Hippocampal formation (tissue), 2 donors: ENCODE measurements at regions not wholly inside any gene's neighbourhood (a gene's known extent, or its start where the extent isn't known, plus 50 kb on each side); places are given as distances from the start of the nearest gene placed in this dataset.
A peak's percentile ranks its signal among the peaks of the same experiment; 100 is the strongest.
"Not testable (repeated sequence)": the region's sequence is repeated elsewhere in the genome, so short reads cannot be mapped to it uniquely, and the experiment has no call there.

Source experiments
- DNase-seq, 2 donors: peaks; one replicate each; lab custom pipeline; 2025; lab: John Stamatoyannopoulos, UW

DNA sequence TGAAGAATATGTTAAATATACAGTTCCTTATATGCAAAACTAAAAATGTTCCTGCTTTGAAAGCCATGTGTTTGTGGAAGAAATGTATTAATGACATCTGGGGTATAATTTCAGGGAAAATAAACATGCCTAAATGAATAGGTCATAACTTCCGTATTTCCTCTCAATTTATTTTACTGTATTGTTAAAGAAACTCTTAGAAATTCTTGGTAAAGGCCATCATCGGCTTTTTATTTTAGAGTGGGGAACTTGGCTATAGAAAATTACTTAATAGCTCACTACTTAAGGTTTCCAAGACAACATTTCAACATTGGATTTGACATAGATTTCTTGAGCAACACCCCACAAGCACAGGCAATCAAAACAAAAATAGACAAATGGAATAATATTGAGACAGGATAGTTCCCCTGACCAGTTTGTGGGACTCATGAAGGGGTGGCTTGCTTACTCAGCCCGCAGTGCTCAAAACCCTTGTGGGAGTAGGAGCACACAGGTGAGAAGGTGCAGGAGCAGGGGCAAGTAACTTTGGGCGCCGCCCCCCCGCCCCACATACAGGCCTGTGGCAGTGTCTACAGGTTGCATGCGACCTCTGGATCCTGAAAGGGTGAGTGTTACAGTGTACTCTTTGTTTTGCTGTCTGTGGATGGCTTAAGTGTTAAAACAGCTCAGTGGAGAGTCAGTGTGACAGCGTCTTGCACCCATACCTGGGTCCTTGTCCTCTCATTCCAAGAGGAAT lies 891.4 kb upstream of the C9orf72 start:
- no peak for DNase-seq

DNA sequence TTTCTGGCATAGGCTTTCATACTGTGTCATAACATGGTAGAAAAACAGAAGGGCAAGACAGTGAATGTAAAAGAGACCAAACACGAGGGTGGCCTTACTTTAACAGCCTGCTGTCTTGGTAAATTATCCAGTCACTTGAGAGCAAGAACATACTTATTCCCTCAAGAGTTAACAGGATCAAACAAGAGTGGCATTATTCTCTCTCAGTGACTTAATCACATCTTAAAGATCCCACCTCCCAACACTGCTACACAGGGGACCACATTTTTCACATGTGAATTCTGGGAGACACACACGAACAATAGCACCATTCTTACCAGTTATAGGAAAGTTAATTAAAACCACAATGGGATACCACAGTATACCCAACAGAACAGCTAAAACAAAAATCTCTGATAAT lies 898.0 kb upstream of the C9orf72 start:
- no peak for DNase-seq

DNA sequence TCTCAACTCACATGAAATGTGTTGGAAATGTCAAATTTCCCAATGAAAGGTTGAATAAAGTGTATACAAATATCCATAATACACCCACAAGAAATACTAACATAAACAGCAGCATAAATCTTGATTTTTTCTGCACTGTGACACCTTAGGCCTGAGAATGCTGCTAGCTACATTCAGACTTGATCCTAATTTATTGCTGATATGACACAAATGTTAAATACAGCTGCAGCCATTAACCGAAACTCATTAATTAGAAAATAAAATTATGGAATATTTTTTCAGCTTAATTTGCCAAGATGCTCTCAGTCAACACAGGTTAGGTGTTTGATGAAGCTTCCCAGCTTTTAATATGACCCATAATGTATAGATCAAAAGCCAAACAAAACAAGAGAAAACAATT lies 914.3 kb upstream of the C9orf72 start:
- no peak for DNase-seq

DNA sequence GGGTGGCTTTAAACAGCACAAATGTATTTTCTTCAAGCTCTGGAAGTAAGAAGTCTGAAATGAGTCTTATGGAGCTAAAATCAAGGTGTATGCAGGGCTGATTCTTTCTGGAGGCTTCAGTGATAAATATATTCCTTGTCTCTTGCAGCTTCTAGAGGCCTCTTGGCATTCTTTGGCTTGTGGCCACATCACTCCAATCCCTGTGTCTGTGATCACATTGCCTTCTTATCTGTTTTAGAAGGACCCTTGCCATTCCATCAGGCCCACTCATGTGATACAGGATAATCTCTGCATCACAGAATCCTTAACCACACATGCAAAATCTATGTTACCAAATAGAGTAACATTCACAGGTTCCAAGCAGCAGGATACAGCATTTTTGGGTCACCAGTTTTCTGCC lies 917.8 kb upstream of the C9orf72 start:
- DNase-seq: no peak

DNA sequence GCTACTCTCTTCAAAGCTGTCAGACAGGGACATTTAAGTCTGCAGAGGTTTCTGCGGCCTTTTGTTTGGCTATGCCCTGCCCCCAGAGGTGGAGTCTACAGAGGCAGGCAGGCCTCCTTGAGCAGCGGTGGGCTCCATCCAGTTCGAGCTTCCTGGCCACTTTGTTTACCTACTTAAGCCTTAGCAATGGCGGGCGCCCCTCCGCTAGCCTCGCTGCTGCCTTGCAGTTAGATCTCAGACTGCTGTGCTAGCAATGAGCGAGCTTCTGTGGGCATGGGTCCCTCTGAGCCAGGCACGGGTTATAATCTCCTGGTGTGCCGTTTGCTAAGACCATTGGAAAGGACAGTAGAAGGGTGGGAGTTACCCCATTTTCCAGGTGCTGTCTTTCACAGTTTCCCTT lies 924.9 kb upstream of the C9orf72 start:
- not testable (repeated sequence) for DNase-seq

DNA sequence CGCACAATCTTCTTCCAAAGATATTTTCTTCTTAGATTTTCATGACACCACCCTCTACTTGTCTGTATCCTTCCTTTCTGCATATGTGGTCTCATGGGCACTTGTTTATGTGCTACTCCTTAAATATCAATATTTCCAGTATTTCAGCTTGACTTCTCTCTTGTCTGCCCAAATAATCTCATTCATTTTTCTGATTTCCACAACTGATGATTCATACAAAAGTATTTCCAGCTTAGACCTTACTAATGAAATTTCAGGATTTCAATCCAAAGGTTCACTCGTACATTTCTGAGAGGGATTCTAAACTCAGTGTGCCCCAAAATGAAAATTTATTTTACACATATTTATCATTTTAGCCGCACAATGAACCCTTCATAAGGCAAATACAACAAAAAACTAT lies 928.9 kb upstream of the C9orf72 start:
- no peak for DNase-seq

DNA sequence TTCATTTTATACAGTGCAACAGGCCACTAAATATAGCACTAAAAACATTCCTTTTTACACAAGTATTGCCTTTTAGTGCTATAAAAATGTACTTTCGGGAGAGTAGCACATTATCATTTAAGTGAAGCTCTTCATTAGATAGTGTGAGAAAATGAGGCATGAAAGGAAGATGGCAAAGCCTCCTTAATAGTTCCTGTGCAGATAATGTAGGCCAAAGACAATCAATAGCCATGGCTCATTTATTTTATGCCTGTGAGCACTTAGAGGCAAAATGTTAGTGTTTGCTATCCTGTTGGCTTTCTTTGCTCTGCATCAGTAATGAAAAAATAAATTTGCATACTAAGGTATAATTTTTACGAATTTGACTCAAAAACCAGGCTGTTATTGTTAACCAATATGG lies 929.5 kb upstream of the C9orf72 start:
- no peak for DNase-seq

DNA sequence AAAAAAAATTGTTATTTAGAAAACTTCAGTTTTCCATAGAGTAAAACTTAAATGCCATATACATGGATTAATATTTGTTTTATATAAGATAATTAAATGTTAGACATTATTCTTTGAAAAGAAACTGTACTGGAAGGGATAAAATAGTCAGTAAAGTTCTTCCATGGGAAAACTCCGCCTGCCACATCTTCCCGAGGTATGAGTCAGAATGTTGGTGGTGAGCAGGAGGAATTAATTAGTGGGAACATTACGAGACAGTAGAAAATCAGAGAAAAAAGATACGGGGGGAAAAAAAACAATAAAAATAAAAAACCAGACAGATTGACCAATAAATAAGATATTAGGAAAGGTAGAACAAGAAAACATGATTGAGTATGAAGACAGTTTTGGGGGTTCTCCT lies 930.3 kb upstream of the C9orf72 start:
- no peak for DNase-seq

DNA sequence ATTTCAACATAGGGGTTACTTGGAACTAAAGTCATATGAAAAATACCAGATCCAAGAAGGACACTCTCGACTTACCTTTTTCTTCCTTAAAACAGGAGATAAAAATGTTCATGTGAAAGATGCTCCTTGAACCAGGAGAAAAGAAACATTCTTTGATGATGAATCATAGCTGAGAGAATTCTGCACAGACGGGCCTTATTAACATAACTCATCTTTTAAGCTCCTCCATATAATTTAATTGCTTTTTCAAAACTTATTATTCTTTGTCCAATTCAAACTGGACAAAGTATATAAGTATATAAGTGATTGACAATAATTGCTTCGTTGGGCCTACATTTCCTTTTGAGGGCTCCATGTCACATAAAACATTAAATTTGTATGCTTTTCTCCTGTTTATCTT lies 945.2 kb upstream of the C9orf72 start:
- DNase-seq: no peak

DNA sequence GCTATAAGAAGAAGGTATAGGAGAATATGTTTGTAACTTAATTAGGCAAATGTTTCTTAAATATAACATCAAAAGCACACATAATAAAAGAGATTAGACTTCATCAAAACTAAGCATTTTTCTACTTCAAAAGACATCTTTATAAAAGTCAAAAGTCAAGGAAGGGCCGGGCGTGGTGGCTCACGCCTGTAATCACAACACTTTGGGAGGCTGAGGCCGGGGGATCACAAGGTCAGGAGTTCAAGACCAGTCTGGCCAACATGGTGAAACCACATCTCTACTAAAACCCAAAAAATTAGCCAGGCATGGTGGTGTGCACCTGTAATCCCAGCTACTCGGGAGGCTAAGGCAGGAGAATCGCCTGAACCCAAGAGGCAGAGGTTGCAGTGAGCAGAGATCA lies 951.0 kb upstream of the C9orf72 start:
- not testable (repeated sequence) for DNase-seq

DNA sequence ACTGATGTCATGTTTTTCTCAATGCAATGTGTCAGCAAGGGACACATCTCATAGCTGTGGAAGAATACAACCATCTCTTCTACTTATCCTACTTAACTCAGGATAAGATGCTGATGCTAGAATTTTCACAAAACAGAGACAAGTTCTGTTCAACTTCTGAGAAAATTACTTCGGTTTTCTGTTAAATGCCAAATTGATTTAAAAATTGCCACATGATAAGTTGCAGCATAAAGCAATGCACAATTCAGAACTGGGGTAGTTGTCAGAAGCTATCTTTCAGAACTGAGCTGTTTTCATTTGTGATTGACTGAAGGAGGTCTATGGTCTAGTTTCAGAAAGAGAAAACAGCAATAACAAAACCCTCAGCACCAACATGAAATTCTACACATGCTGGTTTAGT lies 954.8 kb upstream of the C9orf72 start:
- DNase-seq: no peak

DNA sequence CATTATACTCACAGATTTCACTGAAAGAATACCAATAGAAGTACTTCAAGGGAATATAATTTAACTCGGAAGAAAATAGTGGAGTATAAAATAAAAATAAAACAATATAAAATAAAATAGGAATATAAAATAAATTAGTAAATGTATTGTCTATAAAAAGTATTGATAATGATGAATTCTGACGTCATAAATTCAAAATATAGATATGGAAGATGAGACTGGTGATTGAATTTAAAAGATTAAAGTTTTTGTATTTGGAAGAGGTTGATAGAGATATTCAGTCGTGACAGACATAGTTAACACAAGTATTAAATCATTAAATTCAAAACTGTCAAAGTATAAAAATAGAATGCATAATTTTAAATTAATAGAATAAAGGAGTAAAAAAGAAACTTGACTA lies 964.9 kb upstream of the C9orf72 start:
- no peak for DNase-seq

DNA sequence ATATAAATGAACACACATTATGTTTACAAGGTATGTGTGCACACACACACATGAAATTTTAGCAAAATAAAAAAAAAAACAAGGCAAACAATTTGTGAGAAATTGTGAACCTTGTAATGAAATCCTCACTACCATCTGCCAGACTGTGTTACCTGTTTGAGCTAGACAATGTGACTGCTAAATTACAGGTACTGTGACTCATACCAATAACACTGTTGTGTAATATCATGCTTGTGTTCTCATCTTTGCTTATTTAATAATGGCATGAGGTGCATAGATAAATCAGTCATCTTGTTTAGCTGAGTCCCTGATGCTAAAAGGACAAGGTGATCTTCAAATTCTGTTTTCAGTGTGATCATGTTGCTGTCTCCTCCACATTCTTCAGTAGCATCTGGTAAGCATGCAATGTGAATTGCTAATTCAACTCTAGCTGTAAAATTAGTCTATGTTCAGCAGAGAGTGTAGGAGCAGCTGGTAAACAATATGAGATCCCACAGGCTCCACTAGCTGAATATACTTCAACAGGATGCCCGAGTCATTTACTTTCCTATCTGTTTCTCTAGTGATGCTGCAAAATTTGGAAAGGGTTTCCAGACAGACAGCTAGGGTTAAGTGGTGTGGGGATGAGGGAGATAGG lies 966.3 kb upstream of the C9orf72 start:
- DNase-seq: peak in 1 of 2 donors; percentile 36

DNA sequence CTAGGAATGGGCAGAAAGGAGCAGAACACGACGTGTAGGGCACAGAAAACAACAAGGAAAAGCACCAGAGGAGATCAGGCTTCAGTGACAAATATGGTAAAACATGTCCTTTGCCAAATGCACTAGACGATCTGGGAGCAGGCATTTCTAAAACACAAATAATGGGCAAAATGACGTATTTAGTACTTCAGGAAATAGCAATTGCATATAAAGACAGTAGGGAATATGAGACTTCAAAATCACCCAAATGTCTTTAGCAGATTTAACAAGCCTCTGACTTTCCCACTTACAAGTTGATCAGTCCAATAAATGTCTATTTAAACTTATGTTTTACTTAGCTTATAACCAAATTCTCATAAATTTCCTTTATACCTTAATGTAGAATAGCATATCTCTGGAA lies 969.6 kb upstream of the C9orf72 start:
- no peak for DNase-seq

DNA sequence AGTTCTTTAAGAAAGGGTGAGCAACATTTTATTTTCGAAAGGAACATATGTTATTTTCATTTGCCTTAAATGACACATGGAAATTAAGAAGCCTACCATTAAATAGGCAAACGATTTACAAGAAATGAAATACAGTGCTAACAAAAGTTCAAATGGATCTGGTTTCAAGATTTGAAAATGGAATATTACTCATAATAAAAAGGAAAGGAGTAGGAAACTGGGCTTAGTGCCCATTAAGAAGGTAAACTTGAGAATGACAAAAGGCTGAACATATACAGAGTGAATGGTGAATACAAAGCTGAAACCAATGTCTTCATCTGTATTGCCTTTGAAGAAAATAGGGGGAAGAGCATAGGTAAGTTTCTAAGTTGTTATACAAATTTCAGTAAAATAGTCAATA lies 974.2 kb upstream of the C9orf72 start:
- DNase-seq: no peak

DNA sequence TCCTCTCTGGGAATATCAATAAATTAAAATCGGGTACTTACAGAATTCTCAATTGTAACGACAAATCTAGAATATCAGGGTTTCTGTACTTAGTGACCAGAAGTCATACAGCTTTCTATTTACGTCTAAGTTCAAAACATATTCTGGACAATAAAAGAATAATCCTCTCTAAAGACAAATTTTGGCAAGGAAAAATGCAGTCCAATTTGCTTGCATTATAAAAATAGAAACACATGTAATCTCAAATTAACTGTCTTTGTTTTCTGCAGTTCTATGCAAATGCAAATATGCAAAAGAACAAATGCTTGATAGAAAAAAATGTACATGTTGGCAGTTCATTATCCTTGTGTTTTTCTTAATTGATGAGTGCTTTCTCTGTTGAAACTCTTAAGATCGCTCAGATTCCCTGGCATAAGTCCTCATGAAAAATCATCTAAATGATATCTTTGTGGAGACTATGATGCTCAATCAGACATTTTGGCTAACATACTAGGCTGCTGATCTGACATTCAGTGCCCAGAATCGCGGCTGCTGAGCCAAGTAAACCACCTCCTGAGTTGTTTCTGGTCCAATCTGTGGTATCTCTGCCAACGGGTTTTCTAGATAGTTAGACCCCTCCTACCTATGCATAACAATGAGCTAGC lies 990.1 kb upstream of the C9orf72 start:
- DNase-seq: no peak

DNA sequence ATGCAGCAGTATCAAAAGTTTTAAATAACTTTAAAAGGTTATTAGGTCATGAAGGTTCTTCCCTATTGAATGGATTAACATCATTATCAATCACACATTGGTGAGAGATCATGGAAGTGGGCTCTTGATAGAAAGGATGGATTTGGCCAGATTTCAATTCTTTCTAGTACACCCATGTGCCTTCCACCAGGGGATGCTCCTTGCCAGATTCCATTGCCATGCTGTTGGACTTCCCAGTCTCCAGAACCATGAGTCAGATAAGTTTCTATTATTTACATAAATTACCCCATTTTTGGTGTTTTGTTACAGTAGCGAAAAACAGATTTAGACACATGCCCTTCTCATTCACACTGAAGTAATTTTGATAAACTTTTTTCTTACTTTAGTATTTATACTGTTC lies 1010.6 kb upstream of the C9orf72 start:
- no peak for DNase-seq

DNA sequence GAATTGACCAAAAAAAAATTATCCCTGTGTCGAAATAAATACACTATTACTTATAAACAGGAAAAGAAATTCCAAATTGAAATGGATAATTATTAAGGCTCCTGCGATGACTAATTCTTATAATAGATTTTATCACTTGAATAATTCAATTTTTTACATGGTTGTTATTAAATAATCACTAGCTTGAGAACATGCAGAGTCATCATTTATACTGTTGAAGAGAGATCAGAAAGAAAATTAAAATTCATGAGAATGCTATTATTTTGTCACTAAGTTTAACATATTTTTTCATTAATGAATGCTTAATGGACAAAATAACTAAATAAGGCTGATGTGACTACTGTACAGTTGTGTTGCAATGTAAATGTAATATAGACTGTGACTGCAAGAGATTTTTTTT lies 1011.3 kb upstream of the C9orf72 start:
- DNase-seq: no peak

DNA sequence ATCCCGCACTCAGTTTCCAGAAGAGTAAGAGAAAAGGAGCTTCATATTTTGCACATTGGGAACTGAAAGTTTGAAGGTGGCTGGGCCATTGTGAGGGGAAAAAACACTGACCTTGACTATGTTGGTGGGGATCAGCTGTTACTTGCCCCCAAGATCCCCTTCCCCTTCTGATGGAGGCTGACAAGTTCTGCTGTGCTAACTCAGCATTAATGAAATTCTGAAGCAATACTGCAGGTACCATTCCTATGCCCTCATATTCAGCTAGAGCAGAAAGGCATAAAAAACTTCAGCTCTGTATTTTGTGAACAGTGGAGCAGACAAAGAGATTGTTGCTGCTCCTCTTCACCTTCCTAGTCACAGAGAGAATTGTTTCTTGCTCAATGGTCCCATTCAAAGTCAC lies 1013.8 kb upstream of the C9orf72 start:
- no peak for DNase-seq

DNA sequence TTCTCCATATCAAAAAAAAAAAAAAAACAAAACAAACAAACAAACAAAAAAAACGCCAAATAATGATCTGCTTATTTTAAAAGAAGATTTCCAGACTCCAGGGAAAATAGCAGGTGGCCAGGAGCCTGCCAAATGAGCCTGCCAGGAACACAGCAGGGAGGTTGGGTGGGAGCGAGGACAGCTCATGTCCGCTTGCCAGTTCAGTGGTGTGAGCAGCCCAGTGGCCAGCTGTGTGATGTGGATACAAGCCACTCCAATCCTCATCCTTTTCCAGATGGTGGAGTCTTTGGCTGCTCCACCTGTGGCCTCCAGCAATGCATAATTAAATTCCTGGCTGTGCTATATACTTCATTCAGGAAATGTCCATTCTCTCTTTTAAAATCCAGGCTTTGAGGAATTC lies 1025.1 kb upstream of the C9orf72 start:
- peak; percentile 9 to 13 for DNase-seq

DNA sequence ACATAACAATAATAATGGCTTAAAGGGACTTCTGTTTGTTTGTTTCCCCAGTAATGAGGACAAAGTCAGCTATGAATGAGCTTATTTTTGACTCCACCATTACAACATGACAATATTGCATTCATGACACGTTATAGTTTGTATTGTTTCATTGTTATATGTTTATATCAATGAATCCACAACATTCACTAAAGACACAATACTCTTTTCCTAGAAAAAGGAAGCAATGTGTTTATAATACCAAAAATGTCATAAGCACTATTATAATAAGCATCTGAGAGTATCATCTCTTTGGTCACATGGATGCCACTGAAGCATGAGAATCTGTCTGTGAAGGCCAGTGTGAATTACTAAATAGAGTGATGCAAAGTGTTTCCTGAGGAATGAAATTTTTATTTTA lies 1026.9 kb upstream of the C9orf72 start:
- peak in 1 of 2 donors; percentile 51 for DNase-seq

DNA sequence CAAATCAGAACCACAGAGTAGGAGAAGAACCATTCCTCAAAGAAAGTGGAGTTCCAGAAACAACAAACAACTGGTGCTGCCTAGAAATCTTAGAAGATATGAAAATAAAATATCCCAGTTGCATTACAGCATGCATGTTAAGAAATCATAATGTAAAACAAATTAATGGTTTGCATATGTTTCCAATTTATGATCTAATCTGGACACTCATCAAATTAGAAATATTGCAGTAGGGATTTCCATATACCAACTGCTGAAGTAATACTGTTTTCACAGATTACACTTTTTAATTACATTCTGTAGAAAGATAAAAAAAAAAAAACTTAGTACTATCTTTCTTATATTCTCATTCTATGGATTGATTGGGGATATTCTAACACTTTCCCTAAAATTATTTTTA lies 1034.6 kb upstream of the C9orf72 start:
- no peak for DNase-seq

DNA sequence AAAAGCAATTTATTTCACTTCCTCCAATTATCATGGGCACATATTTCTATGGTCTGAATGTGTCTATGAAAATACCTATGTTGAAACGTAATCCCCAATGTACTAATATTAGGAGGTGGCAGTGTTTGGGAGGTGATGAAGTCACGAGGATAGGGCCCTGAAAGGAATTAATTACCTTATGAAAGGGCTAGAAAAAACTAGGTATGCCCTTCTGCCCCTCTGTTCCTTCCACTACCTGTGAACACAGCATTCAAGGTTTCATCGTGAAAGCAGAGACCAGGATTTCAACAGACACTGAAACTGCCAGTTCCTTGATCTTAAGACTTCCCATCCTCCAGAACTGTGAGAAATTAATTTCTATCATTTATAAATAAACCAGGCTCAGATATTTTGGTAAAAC lies 1037.1 kb upstream of the C9orf72 start:
- DNase-seq: no peak

DNA sequence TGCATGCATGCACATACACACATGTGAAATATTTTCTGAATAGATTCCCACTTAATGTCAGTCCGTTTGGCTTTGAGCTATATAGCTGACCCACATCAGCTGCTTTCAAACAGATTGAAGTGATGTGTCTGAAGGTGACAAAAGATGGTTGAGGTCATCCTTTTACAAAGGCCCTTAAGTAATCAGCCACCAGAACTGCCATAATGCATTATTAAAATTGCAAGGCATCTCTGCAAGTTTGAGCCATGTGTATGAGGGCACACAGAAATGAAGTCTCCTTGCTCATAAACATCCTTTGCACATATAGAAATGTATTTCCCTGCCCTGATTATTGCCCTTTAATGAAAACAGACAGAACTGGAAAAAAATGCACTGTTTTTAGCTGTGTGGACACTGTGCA lies 1043.0 kb upstream of the C9orf72 start:
- no peak for DNase-seq
